Type B pancreatic cell (in vitro differentiated cells): ENCODE measurements at regions not wholly inside any gene's neighbourhood (a gene's known extent, or its start where the extent isn't known, plus 50 kb on each side); places are given as distances from the start of the nearest gene placed in this dataset.

Experiments used
- DNase-seq: peaks from one replicate; pipeline ENCODE4 v3.0.0; 2021; ENCODE audit warnings: mixed read lengths; ENCODE audit not compliant: unreplicated experiment; ENCODE audit errors: extremely low spot score
- H3K27ac Mint-ChIP-seq: 2 replicates; pipeline ENCODE4 v1.8.0; 2021; ENCODE audit warnings: mild to moderate bottlenecking, mixed read lengths
- H3K27me3 Mint-ChIP-seq: 2 replicates; pipeline ENCODE4 v1.8.0; 2021; ENCODE audit warnings: mixed read lengths
- H3K36me3 Mint-ChIP-seq: 2 replicates; pipeline ENCODE4 v1.8.0; 2021; ENCODE audit warnings: mixed read lengths
- H3K4me1 Mint-ChIP-seq: one replicate; pipeline ENCODE4 v1.8.0; 2021; ENCODE audit warnings: mixed read lengths; ENCODE audit not compliant: unreplicated experiment
- H3K4me3 Mint-ChIP-seq: 2 replicates; pipeline ENCODE4 v1.8.0; 2021; ENCODE audit warnings: mild to moderate bottlenecking, mixed read lengths
- H3K9me3 Mint-ChIP-seq: 2 replicates; pipeline ENCODE4 v1.8.0; 2021; ENCODE audit warnings: mixed read lengths
- TF ChIP-seq, protein P1 (sequence below): fragments of 200-600 bp; sonication (generic); conservative IDR thresholded peaks from 2 replicates; pipeline ENCODE4 v1.5.0; 2021; ENCODE audit warnings: antibody characterized with exemption, mild to moderate bottlenecking

DNA sequence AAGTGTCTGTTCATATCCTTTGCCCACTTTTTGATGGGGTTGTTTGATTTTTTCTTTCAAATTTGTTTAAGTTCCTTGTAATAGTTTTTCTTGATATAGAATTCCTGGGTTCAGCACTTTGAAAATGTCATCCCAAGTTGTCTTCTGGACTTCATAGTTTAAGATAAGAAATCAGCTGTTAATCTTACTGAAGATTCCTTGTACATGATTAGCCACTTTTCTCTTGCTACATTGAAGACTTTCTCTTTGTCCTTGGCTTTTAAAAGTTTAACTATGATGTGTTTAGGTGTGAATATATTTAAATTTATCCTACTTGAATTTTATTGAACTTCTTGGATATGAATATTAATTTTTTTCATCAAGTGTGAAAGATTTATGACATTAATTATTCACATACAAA is 387.2 kb upstream of the CWC22 start:
- H3K27ac Mint-ChIP-seq: no peak overlapping the region
- no peaks in the 10 kb centered on the region for H3K4me1 Mint-ChIP-seq
- no peak for DNase-seq
- H3K9me3 Mint-ChIP-seq: peaks cover 6% of the 10 kb centered on the region
- TF ChIP-seq, protein P1, sequence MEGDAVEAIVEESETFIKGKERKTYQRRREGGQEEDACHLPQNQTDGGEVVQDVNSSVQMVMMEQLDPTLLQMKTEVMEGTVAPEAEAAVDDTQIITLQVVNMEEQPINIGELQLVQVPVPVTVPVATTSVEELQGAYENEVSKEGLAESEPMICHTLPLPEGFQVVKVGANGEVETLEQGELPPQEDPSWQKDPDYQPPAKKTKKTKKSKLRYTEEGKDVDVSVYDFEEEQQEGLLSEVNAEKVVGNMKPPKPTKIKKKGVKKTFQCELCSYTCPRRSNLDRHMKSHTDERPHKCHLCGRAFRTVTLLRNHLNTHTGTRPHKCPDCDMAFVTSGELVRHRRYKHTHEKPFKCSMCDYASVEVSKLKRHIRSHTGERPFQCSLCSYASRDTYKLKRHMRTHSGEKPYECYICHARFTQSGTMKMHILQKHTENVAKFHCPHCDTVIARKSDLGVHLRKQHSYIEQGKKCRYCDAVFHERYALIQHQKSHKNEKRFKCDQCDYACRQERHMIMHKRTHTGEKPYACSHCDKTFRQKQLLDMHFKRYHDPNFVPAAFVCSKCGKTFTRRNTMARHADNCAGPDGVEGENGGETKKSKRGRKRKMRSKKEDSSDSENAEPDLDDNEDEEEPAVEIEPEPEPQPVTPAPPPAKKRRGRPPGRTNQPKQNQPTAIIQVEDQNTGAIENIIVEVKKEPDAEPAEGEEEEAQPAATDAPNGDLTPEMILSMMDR: no peak
- H3K27me3 Mint-ChIP-seq: no peaks in the 10 kb centered on the region
- H3K36me3 Mint-ChIP-seq: no peaks in the 10 kb centered on the region
- H3K4me3 Mint-ChIP-seq: no peak overlapping the region

DNA sequence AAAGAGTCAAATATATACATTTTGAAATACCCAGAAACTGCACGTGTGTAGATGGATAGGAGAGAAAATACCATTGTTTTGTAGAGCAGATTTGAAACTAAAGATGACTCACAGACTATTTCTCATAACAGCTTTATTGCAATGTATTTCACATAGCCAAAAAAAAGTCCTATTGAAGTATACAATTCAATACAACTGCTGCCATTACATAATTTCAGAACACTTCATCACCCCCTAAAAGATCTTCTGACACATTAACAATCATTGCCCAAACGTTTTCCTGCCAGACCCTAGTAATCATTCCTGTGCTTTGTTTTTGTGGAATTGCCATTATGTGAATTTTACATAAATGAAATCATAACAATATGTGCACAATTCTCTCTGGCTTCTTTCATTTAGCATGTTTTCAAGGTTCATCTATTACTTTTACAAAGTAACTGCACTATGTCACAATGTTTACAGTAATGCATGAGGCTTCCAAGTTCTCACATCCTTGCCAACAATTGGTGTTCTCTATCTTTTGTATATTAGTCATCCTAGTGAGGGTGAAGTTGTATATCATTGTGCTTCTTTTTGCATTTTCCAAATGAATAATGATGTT is 378.6 kb upstream of the CWC22 start:
- H3K4me3 Mint-ChIP-seq: no peak overlapping the region
- no peak for DNase-seq
- no peaks in the 10 kb centered on the region for H3K9me3 Mint-ChIP-seq
- TF ChIP-seq, protein P1: no peak
- H3K27ac Mint-ChIP-seq: no peak overlapping the region
- H3K36me3 Mint-ChIP-seq: no peaks in the 10 kb centered on the region
- H3K27me3 Mint-ChIP-seq: no peaks in the 10 kb centered on the region
- no peaks in the 10 kb centered on the region for H3K4me1 Mint-ChIP-seq

GRCh38 chr2:180376066-180376465 is 369.0 kb upstream of the CWC22 start:
- DNase-seq: no peak
- no peaks in the 10 kb centered on the region for H3K4me1 Mint-ChIP-seq
- H3K27me3 Mint-ChIP-seq: no peaks in the 10 kb centered on the region
- no peaks in the 10 kb centered on the region for H3K36me3 Mint-ChIP-seq
- H3K9me3 Mint-ChIP-seq: no peaks in the 10 kb centered on the region
- TF ChIP-seq, protein P1: no peak
- H3K4me3 Mint-ChIP-seq: no peak overlapping the region
- no peak overlapping the region for H3K27ac Mint-ChIP-seq

GRCh38 chr2:180374502-180375281 is 367.6 kb upstream of the CWC22 start:
- H3K36me3 Mint-ChIP-seq: no peaks in the 10 kb centered on the region
- TF ChIP-seq, protein P1: no peak
- no peak for DNase-seq
- H3K27ac Mint-ChIP-seq: no peak overlapping the region
- no peak overlapping the region for H3K4me3 Mint-ChIP-seq
- no peaks in the 10 kb centered on the region for H3K9me3 Mint-ChIP-seq
- H3K4me1 Mint-ChIP-seq: no peaks in the 10 kb centered on the region
- no peaks in the 10 kb centered on the region for H3K27me3 Mint-ChIP-seq

DNA sequence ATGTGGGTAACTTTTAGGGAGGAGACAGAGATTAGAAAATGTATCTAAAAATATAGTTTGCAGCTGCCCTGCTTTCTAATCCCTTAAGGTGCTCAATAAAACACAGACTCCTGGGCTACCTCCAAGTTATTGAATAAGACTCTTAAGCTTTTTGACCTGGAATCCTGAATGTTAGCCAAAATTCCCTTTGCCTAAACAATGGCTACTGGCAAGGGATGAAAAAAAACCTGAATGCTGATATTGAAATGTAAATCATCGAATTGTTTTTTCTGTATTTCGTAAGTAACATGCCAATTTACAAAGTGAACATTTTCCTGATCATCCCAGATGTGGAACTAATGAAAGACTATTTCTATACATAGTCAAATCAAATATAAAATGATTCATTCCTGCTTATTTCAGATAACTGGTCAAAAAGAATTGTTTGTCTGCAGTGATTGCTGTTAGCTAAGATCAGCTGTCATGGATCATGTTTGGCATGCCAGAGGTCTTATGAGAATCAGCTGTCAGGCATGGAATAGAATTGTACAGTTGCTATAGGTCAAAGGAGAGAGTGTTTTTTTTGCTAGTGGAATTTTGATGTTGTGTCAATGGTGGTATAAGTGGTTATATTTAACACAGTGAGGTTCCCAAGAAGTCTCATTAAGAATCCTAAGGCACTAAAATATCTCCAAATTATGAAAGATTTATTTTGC is 363.6 kb upstream of the CWC22 start:
- Mint-ChIP-seq H3K27me3 (no peaks in the 10 kb centered on the region), H3K4me3 (no peak overlapping the region), H3K36me3 (no peaks in the 10 kb centered on the region), H3K9me3 (no peaks in the 10 kb centered on the region), H3K4me1 (no peaks in the 10 kb centered on the region), H3K27ac (no peak overlapping the region)
- TF ChIP-seq, protein P1: no peak
- DNase-seq: no peak
